Ammon's horn (tissue), 1 donor: ENCODE measurements at regions not wholly inside any gene's neighbourhood (a gene's known extent, or its start where the extent isn't known, plus 50 kb on each side); places are given as distances from the start of the nearest gene placed in this dataset.
"Not testable (repeated sequence)": the region's sequence is repeated elsewhere in the genome, so short reads cannot be mapped to it uniquely, and the experiment has no call there.

Source experiments
- DNase-seq: peaks from one replicate; pipeline ENCODE4 v3.0.0-alpha.2; 2016; ENCODE audit warnings: low spot score

DNA sequence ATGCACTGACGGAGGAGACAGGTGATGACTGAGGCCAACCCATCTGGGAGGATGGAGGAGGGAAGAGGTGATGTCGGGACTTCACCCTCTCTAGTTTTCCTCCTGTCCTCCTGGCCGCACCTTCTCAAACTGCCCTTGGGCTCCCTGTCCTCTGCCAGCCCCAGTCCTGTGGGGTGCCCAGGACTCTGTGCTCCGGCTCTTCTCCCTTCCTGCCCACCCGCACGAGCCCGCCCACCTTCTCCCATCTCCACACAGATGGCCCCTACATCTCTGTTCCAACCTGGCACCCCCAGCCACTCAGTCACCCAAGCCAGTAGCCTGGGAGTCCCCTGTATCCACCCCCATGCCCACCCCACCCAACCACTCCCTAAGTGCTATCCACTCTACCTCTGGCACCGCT, 206.7 kb upstream of the LINGO1 start:
- no peak for DNase-seq

DNA sequence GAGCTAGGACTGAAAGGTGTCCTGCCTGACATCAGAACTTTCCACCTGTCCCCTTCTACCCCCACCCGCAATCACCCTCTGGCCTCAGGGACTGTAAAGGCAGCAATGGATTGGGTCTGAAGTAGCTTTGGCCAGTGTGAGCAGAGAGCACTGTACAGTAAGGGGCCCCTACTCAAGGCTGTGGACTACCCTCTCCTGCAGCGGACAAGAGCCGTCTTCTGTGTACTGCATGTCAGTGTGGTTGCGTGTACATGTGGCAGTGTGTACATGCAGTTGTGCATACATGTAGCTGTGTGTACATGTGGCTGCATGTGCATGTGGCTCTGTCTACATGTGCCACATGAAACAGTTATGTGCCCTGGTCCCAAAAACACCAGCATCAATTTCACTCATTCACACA, 205.9 kb upstream of the LINGO1 start:
- DNase-seq, result no peak

DNA sequence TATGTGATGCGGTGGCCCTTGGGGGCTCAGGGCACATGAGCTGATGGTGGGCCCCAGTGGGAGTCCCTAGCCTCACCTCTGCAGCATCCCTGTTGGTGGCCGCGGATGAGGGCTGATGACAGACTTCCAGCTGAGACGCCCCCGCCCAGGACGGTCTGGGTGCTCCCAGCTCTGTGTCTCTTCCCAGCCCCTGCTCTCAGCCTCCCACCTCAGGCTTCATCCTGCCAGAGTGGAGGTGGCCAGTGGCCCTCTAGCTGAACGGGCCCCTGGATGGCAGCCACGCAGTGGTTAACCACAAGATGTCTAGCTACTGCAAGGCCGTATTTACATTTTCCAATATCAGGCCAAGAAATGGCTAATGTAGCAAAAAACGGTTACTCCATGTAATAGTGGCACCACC, 205.3 kb upstream of the LINGO1 start:
- DNase-seq, result no peak

DNA sequence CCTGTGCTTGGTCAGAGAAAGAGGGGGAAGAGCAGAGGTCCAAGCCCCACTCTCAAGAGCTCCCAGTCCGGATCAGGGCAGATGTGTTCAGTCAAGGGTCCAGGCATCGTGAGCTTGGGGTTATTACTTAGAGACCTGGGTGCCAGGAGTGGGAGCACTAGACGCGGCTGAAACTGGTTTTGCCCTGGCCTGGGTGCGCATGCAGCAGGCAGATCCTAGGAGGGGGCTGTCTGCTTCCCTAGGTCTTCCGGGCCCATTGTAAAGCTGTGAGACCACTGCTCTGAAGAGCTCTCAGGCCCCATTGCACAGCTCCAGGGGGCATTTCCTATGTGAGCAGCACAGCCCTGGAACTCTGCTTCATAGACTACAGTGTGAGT, 204.9 kb upstream of the LINGO1 start:
- DNase-seq, result no peak

DNA sequence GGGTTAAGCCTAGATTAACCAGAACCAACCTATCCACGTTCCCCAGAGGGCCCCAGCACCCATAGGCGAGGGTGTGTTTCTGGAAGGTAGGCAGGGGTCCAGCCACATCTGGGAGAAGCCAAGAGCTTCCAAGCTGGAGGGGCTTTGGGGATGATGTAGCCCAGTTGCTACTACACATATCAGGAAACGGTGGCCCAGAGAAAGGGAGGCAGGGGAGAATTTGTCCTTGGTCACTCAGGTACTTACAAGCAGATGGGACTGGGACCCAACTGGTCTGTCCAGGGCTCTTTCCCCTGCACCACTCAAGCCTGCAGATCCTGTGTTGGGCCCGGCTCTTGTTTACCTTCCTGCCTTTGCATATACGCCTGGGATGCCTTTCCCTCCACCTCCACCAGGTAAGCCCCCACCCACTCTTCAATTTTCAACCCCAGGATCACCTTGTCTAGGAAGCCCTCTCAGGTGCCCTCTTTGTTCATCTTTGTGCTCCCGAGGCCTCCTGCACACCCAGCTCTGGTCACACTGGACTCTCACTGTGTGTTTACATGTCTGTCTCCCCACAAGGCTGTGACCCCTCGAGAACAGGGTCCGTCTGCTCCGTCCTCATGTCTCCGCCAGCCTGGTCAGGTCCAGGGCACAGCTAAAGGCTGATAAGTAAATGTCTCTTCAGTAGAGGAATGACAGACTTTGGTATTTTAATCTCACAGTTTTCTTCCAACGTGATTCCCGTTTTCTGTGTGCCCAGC, 204.4 kb upstream of the LINGO1 start:
- DNase-seq, result no peak

DNA sequence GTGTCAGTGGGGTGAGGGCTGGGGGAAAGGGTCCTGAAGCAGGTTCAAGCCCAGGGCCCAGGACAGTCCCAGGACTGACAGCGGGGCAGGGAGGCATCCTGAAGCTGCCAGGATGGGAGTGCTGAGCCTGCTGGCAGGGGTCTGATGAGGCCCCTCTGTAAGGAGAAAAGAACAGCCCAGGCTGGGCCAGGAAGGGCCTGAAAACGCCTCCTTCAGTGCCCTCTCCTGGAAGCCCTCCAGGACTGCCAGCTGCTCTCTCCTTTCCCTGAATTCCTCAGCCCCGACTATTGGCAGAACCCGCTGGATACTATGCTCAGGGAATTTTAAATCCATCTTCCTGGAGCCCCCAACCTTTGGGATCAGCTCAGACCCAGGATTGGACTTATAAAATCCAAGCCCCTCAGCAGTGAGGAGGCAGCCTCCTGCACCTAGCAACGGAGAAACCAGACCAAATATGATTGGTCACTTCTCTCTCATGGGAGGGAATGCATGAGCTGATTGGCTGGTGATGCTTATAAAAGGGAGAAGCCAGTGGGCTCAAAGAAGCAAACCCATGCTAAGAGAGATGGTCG, 203.5 kb upstream of the LINGO1 start:
- DNase-seq, result no peak

DNA sequence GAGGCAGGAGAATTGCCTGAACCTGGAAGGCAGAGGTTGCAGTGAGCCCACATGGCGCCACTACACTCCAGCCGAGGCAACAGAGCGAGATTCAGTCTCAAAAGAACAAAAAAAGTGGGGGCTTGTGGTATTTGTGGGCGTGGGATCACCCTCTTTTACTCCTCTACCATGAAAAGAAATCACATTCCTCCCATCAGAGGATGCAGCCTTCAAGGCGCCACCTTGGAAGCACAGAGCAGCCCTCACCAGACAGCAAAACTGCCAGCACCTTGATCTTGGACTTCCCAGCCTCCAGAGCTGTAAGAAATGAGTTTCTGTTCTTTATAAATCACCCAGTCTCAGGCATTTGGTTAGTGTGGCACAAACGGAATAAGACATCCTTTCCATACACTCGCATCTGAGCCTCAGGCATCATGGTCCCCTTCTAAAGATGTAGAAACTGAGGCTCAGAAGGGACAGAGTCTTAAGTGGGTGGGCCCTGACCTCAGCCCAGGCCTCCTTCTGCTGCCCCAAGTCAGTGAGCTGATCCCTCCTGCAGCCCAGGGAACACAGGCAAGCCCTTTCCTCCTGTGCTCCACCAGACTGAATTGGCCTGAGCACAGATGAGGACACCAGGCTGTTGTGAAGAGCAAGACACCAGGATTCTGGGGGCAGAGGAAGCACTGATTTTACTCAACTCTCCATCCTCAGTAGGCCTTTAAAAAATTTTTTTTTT, 201.7 kb upstream of the LINGO1 start:
- DNase-seq, result no peak

DNA sequence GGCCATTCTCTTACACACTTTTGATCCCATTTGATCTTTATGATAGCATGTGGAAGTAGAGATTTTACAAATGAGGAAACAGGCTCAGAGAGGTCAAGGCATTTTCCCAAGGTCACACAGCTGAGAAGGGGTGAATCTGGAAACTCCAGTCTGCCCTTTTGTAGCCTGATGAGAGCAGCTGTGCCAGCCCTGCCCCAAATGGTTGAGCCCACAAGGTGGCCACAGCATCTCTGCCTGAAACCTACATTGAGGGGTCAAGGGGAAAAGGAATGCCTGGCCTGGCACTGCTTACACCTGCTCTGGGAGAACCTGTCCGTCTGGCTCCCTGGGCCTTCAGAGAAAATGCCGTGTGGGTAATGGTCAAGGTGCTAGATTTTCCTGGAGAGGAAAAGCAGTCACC, 200.2 kb upstream of the LINGO1 start:
- DNase-seq, result no peak

DNA sequence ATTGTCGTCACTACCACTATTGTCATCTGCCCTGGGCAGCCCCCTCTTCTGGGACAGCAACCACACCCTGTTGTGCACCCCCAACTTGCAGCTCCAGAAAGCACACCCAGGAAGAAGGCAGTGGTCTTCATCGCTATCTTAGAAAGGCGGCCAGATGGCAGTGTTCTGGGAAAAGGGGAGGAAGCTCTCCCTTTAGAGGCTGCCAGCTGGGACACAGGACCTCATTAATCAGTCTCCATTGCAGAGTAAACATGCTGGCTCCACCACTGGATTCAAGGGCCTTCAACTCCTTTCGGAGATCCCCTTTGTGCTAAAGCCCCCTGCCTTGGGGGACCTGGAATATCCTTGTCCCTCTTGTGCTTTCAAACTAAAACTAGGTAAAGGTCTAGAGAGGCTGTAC, 199.3 kb upstream of the LINGO1 start:
- no peak for DNase-seq

DNA sequence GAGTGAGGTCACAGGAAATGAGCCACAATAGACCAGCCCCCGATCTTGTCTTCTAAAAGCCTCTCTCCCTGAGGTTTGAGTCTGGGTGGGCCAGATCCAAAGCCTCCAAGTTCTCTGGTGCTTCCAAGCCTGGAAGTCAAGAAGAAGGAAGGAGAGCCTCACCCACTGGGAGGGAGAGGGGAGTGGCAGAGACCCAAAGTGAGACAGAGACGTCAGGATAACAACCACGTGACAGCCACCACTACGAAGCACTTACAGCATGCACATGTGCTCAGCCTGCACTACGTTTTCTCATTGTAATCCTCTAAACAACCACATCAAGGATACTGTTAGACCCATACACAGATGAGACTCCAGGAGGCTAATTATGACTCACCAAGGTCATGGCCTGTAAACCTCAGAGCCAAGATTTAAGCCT, 197.3 kb upstream of the LINGO1 start:
- no peak for DNase-seq

DNA sequence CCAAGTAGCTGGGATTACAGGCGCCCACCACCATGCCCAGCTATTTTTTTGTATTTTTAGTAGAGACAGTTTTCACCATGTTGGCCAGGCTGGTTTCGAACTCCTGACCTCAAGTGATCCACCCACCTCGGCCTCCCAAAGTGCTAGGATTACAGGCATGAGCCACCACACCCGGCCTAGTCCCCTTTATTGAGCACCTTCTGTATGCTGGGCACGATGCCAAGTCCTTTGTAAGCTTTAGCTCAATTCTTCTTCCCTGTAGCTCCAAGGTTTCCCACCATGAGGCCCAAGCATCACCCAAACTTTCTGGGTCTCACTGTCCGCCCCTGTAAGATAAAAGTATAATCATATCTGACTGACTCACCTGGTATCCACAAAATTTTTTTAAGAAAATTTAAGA, 196.6 kb upstream of the LINGO1 start:
- DNase-seq, result not testable (repeated sequence)

DNA sequence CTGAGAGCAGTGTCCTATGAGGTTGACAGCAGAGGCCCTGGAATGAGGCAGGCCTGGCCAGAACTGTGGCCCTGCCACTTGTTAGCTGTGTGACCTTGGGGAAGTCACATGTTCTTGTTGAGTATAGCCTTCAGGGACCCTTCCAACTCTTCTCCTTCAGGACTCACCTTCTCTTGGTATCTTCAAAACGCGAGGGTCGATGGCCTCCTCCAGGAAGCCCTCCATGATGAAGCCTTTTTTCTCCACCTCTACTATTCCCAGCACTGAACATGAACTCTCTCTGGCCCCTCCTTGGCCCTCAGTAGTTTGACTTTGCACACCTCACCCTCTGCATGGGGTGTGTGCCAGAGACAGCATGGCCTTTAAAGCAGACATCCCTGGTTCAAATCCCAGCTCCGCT, 195.1 kb upstream of the LINGO1 start:
- no peak for DNase-seq

DNA sequence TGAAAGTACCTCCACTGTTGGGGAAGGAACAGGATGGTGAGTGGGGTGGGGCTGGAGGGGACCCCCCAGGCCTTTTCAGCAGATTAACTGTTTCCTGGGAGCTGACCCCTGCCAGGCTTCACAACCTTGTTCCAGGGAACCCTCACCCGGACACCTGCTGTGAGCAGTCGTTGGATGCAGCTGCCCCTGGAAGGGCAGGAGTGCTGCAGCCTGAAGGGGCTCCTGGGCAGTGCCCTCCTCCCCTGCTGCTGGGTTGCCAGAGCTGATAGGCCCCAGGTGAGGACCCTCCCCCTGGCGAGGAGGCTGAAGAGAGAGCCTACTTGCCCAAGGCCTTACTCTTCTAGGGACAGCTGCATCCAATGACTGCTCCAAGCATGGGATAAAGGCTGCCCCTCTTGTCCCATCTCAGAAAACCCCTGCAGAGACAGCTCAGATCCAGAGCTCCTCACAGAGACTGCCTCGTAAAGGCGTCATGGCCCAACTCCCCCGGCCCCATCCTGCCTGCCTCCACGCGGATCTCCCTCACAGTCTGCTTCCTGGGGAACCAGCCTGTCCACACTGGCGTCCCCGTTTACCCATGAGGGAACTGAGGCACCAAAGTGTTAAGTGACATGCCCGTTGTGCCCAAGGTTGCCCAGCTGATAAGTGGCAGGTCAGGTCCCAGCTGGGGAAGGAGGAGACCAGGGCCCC, 193.4 kb upstream of the LINGO1 start:
- DNase-seq, result no peak

DNA sequence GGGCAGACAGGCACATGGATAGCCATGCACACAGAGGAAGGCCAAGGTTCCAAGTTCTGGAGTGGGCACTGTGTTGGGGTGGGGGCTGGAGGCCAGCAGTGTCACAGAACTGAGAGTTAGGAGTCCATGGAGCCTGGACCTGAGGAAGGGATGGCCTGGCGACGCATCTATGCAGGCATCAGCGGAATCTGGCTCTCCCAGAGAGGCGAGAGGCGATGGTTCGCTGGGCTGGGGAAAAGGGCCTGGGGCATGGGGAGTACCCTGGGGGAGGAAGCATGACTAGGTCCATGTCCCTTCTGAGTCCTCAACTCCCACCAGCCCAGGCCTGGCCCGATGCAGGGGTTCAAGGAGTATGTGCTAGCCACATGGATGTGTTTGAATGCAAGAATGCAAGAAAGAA, 192.8 kb upstream of the LINGO1 start:
- no peak for DNase-seq

DNA sequence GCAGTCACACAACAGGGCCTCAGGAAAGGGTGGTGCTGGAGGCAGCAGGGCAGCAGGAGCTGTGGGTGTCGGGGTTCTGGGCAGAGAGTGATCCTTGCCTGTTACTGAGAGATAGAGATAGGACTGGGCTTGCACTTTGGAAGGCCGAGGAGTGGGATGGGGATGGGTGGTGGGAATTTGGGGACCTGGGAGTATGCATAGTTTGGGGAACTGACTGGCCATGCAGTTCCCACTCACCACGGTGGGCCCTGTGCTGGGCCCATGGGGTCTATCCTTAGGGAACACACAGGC, 192.5 kb upstream of the LINGO1 start:
- no peak for DNase-seq

DNA sequence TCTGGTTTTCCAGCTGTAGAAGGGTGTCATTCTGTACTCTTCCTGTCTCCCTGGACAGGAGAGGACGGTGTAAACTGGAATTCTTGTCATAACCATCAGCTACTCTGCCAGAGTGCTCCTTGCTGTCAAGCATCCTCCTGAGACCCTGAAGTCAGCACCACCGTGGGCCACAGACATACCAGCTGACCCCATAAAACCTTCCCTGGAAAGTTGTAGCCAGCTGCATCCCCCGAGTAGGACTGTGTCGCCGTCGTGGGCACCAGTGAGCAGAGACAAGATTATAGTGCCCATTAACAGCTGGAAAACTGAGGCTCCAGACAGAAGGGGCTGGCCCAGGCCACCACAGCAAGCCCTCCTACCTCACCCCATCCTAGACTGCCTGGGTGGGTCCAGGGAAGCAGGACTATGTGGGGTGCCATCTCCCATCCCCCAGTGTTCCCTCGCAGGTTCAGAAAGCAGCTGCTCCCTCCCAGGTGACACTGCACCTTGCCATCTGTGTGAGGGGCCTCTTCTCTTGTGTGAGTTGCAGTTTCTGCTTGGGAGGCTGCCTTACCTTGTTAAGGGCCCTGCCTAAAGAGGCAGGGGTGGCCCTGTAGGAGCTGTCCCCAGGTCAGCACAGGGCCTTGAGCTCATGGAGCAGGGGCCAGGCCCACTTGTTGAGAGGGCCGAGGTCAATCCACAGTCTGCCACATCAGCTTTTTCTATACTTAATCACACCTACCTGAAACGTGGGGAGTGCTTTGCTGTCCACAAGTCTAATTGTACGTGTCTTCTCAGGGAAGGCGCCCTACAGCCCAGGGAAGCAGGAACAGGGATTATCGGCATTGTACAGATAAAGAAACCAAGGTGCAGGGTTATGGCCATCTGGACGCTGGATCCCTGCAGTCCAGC, 191.9 kb upstream of the LINGO1 start:
- DNase-seq, result no peak

DNA sequence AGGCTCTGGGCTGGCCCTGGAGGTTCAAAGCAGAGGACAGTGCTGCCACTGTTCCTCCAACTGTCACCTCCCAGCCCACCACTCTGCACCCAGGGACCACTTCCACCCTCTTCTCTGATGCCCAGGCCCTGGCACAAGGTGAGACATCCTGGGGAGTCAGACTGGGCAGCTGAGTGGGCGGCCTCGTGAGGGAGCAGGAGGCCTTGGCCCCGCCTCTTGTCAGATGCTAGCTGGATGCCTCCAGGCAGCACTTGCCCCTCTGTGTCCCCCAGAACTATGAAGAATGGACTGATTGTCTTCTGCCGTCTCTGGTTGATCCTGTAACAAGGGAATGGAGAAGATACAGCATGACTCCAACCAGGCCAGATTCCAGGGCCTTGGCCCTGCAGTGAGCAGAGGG, 191.0 kb upstream of the LINGO1 start:
- DNase-seq, result no peak

DNA sequence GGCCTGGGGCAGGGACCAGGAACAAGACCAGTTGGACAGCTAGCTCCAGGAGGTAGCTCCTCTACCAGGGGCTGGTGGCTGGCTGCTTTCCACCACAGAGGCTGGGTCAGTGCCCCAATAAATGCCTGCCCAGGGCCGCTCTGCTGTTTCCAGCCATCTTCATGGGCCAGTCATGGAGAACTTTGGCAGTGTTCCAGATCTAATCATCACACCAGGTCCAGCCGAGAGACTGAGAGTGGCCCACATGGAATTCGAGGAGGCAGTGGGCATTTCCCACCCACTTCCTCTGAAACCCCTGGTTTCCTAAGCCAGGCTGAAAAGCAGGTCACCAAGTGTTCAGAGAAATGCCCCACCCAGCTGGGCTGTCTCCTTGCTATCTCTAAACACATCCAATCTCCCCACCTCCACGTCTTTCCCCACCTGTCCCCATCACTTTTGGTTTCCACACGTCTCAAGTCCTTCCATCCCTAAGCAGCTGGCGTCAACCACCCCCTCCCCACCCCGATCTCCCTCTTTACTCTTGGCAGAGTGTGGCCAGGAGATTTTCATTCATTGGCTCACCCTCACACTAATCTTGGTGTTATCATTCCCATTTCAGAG, 190.0 kb upstream of the LINGO1 start:
- DNase-seq, result no peak

DNA sequence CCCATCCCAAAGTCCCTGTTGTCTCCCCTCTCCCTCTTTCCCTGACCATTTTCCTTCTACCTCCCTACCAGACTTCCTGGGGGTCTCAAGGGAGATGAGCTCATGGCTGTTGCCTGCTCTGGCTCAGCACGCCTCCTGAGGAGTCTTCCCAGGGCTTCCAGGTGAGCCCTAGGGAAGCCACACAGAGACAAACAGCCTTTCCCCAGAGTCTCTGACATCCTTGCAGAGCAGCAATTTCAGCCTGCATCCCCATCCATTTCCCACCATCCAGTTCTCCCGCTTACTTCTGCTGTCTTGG, 189.2 kb upstream of the LINGO1 start:
- no peak for DNase-seq

DNA sequence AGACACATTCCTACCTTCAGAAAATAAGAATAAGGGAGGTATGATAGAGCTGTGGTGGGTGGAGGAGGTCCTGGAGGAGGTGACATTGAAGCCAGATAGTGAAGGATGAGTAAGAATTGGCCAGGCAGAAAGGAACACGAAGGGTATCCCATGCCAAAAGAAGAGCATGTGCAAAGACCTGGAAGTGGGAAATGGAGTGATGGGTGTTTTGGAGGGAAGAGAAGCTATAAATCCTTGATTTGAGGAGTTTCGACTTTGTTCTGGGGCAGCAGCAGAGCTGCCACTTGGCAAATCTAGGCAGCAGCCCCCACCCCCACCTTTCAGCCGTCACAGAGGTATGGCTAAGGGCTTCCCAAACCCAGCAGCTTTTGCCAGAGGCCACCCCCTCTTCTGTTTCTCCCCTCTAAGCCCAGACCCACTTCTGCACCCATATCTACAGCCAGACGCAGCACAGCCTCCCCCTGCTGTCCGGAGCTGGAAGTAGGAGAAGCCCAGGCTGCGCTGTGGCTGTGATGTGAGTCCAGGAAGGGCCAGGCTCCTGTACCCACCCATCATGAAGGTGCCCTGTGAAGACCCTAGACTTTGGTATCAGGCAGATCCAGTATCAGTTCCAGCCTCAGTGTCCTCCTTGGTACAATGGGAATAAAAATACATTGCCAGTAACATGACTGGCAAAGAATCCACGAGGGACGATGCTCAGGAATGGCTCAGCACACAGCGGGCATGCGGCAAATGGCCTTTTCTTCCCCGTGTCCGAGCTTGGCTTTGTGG, 188.7 kb upstream of the LINGO1 start:
- peak; percentile 86 for DNase-seq
